Body of pancreas (tissue), 4 donors: ENCODE measurements at regions not wholly inside any gene's neighbourhood (a gene's known extent, or its start where the extent isn't known, plus 50 kb on each side); places are given as distances from the start of the nearest gene placed in this dataset.

ENCODE experiments used
- ATAC-seq: fragments of 150-250 bp; one replicate; pipeline ENCODE4 v1.9.1; 2016
- DNase-seq, 4 donors: peaks; one replicate each; pipeline ENCODE4 v3.0.0-alpha.2; 2019
- H3K27ac ChIP-seq, 4 donors: fragments of 200-600 bp; sonication (generic); 1 replicate in 3 of 4; 2 replicates in 1 of 4; pipeline versions ENCODE4 v1.5.1 to v1.6.1; 2016 to 2019; ENCODE audit warnings: mild to moderate bottlenecking in 1 of 4, mixed read lengths in 1 of 4, moderate library complexity in 1 of 4
- H3K27me3 ChIP-seq, 2 donors: fragments of 200-600 bp; sonication (generic); one replicate each; pipeline ENCODE4 v1.6.0; 2016; ENCODE audit warnings: mild to moderate bottlenecking in 1 of 2
- H3K36me3 ChIP-seq, 2 donors: fragments of 200-600 bp; sonication (generic); replicated peaks in 1 of 2; 2 replicates each; pipeline ENCODE4 v1.5.1; 2016; ENCODE audit warnings: low read depth in 2 of 2; ENCODE audit not compliant: insufficient read depth in 1 of 2
- H3K4me1 ChIP-seq: fragments of 200-600 bp; sonication (generic); one replicate; pipeline ENCODE4 v1.6.0; 2016
- H3K4me3 ChIP-seq, 2 donors: fragments of 200-600 bp; sonication (generic); 1 replicate in 1 of 2; 2 replicates in 1 of 2; pipeline ENCODE4 v1.5.1; 2016 to 2019
- H3K9me3 ChIP-seq, 3 donors: fragments of 200-600 bp; sonication (generic); 1 replicate in 2 of 3; 2 replicates in 1 of 3; pipeline ENCODE4 v1.5.1; 2016
- CTCF ChIP-seq, 7 experiments: fragments of 450-650 bp in 4 of 7; fragments of 200-600 bp in 3 of 7; sonication (generic) in 3 of 7; IDR thresholded peaks; one replicate each; pipeline ENCODE4 v1.5.1; 2016 to 2019; ENCODE audit warnings: antibody characterized with exemption in 7 of 7
- POLR2A ChIP-seq, 3 donors: fragments of 450-650 bp; IDR thresholded peaks; one replicate each; pipeline ENCODE4 v1.6.1; 2016; ENCODE audit warnings: antibody characterized with exemption in 3 of 3, mild to moderate bottlenecking in 2 of 3
- WGBS, 2 donors: methylation state at CpG; one replicate each; pipeline ENCODE4 v1.1.5; 2017; 5-methylcytosine and 5-hydroxymethylcytosine counted together
- intact Hi-C: fragments of 100-400 bp; cut with DNase I; formaldehyde crosslinking; loops from one replicate; pipeline ENCODE4 v1.15.1; 2023

- WGBS, 2 donors = 62 to 65% methylated on average over 5 of the region's 5 CpGs
- TF ChIP-seq POLR2A (IDR thresholded peaks at IDR 0.05) = no peak
- TF ChIP-seq CTCF (IDR thresholded peaks at IDR 0.05) = no peak
Measured at GRCh38 chr11:39021539-39021938, 2423.5 kb upstream of the RAG2 start.

GRCh38 chr11:39011797-39012196 is 2413.8 kb upstream of the RAG2 start:
- Histone ChIP-seq H3K9me3 (peaks cover 0 to 3% (median 0%) of the 10 kb centered on the region in 3 donors), H3K4me1 (no peaks in the 10 kb centered on the region), H3K27ac (no peak overlapping the region), H3K27me3 (peaks cover 0 to 2% of the 10 kb centered on the region in 2 donors), H3K36me3 (no peaks in the 10 kb centered on the region), H3K4me3 (no peak overlapping the region)
- TF ChIP-seq POLR2A (IDR thresholded peaks at IDR 0.05) = no peak
- TF ChIP-seq CTCF (IDR thresholded peaks at IDR 0.05) = no peak
- DNase-seq = no peak
- intact Hi-C loops = no loop called here
- no peak for ATAC-seq

More at GRCh38 chr11:39021539-39021938, 2423.5 kb upstream of the RAG2 start:
- DNase-seq (no peak), ATAC-seq (no peak)
- no peak overlapping the region for H3K27ac ChIP-seq
- no peak overlapping the region for H3K4me3 ChIP-seq
- no peaks in the 10 kb centered on the region for H3K27me3 ChIP-seq
- intact Hi-C loops = no loop called here
- no peaks in the 10 kb centered on the region for H3K9me3 ChIP-seq
- H3K36me3 ChIP-seq = no peaks in the 10 kb centered on the region
- no peaks in the 10 kb centered on the region for H3K4me1 ChIP-seq

GRCh38 chr11:38990841-38991240 is 2392.8 kb upstream of the RAG2 start:
- no peak for ATAC-seq
- no peak overlapping the region for H3K4me3 ChIP-seq
- intact Hi-C loops = no loop called here
- no peak overlapping the region for H3K27ac ChIP-seq
- DNase-seq = no peak
- no peaks in the 10 kb centered on the region for H3K4me1 ChIP-seq
- no peaks in the 10 kb centered on the region for H3K9me3 ChIP-seq
- 63 to 82% methylated on average over 2 of the region's 2 CpGs for WGBS, 2 donors
- TF ChIP-seq POLR2A (IDR thresholded peaks at IDR 0.05) (no peak), CTCF (IDR thresholded peaks at IDR 0.05) (no peak)
- H3K36me3 ChIP-seq = no peaks in the 10 kb centered on the region
- no peaks in the 10 kb centered on the region for H3K27me3 ChIP-seq

- DNase-seq = no peak
- no peaks in the 10 kb centered on the region for H3K36me3 ChIP-seq
- no peak overlapping the region for H3K27ac ChIP-seq
- ATAC-seq = no peak
- H3K4me3 ChIP-seq = no peak overlapping the region
- H3K9me3 ChIP-seq = no peaks in the 10 kb centered on the region
- 62 to 68% methylated on average over 5 of the region's 5 CpGs for WGBS, 2 donors
- no peak for TF ChIP-seq POLR2A (IDR thresholded peaks at IDR 0.05)
- no peak for TF ChIP-seq CTCF (IDR thresholded peaks at IDR 0.05)
- no peaks in the 10 kb centered on the region for H3K27me3 ChIP-seq
- H3K4me1 ChIP-seq = no peaks in the 10 kb centered on the region
- intact Hi-C loops = no loop called here
Measured at GRCh38 chr11:38990139-38990538, 2392.1 kb upstream of the RAG2 start.

- H3K9me3 ChIP-seq = no peaks in the 10 kb centered on the region
- no peaks in the 10 kb centered on the region for H3K36me3 ChIP-seq
- no peak overlapping the region for H3K27ac ChIP-seq
- TF ChIP-seq CTCF (IDR thresholded peaks at IDR 0.05) (no peak), POLR2A (IDR thresholded peaks at IDR 0.05) (no peak)
- WGBS, 2 donors = 67 to 78% methylated on average over 4 of the region's 4 CpGs
- H3K27me3 ChIP-seq = no peaks in the 10 kb centered on the region
- no peaks in the 10 kb centered on the region for H3K4me1 ChIP-seq
- ATAC-seq = no peak
- DNase-seq = no peak
- no peak overlapping the region for H3K4me3 ChIP-seq
- intact Hi-C loops = no loop called here
Measured at GRCh38 chr11:38988908-38989307, 2390.9 kb upstream of the RAG2 start.
